Thyroid gland (tissue), 4 donors: ENCODE measurements at regions not wholly inside any gene's neighbourhood (a gene's known extent, or its start where the extent isn't known, plus 50 kb on each side); places are given as distances from the start of the nearest gene placed in this dataset.

Experiments used
- DNase-seq, 2 donors: peaks; one replicate each; pipeline ENCODE4 v3.0.0-alpha.2; 2019
- H3K27ac ChIP-seq, 3 donors: fragments of 200-600 bp; sonication (generic); 1 replicate in 2 of 3; 2 replicates in 1 of 3; pipeline ENCODE4 v1.5.1; 2016 to 2019; ENCODE audit warnings: mild to moderate bottlenecking in 1 of 3, moderate library complexity in 1 of 3
- H3K27me3 ChIP-seq: fragments of 200-600 bp; sonication (generic); one replicate; pipeline ENCODE4 v1.5.1; 2019
- H3K36me3 ChIP-seq, 2 donors: fragments of 200-600 bp; sonication (generic); one replicate each; pipeline ENCODE4 v1.5.1; 2016 to 2019
- H3K4me1 ChIP-seq, 2 donors: fragments of 200-600 bp; sonication (generic); one replicate each; pipeline ENCODE4 v1.5.1; 2017 to 2019
- H3K4me3 ChIP-seq, 3 donors: fragments of 200-600 bp; sonication (generic); replicated peaks in 1 of 3; 1 replicate in 2 of 3; 2 replicates in 1 of 3; pipeline ENCODE4 v1.5.1; 2016; ENCODE audit warnings: mild to moderate bottlenecking in 1 of 3
- H3K9me3 ChIP-seq: fragments of 200-600 bp; sonication (generic); one replicate; pipeline ENCODE4 v1.5.1; 2017
- POLR2A ChIP-seq, 2 donors: fragments of 450-650 bp; IDR thresholded peaks; one replicate each; pipeline ENCODE4 v1.6.1; 2017; ENCODE audit warnings: antibody characterized with exemption in 2 of 2, mild to moderate bottlenecking in 2 of 2, moderate library complexity in 1 of 2
- WGBS, 2 donors: methylation state at CpG; one replicate each; pipeline ENCODE4 v1.1.5; 2017; 5-methylcytosine and 5-hydroxymethylcytosine counted together
- intact Hi-C: fragments of 100-400 bp; cut with DNase I; formaldehyde crosslinking; loops from one replicate; pipeline ENCODE4 v1.15.1; 2023
- TF ChIP-seq, protein P1 (sequence below), 6 experiments: fragments of 200-600 bp in 3 of 6; fragments of 450-650 bp in 3 of 6; sonication (generic) in 3 of 6; IDR thresholded peaks; one replicate each; pipeline ENCODE4 v1.5.1; 2016 to 2019; ENCODE audit warnings: antibody characterized with exemption in 6 of 6, mild to moderate bottlenecking in 2 of 6, inconsistent platforms in 1 of 6, moderate library complexity in 1 of 6

DNA sequence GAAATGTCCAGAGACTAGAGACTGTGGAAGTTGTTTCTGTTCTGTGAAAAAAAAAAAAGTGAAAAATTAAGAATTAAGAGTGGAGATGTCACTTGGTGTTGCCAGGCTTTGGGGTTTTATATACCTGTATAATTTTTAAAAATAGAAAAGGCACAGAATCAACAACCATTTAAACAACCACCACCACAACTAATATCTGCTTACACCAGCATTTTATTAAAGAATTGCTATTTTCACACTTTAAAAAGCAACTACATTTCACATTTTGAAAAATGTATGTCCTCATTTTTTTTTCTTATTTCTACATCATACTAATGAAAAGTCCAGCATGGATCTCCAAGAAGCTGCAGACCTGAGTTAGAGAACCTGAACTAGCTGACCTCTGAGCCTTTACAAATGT lies 167.5 kb upstream of the DTNA start:
- TF ChIP-seq, protein P1, sequence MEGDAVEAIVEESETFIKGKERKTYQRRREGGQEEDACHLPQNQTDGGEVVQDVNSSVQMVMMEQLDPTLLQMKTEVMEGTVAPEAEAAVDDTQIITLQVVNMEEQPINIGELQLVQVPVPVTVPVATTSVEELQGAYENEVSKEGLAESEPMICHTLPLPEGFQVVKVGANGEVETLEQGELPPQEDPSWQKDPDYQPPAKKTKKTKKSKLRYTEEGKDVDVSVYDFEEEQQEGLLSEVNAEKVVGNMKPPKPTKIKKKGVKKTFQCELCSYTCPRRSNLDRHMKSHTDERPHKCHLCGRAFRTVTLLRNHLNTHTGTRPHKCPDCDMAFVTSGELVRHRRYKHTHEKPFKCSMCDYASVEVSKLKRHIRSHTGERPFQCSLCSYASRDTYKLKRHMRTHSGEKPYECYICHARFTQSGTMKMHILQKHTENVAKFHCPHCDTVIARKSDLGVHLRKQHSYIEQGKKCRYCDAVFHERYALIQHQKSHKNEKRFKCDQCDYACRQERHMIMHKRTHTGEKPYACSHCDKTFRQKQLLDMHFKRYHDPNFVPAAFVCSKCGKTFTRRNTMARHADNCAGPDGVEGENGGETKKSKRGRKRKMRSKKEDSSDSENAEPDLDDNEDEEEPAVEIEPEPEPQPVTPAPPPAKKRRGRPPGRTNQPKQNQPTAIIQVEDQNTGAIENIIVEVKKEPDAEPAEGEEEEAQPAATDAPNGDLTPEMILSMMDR (IDR thresholded peaks at IDR 0.05), result no peak
- TF ChIP-seq POLR2A (IDR thresholded peaks at IDR 0.05), result no peak
- Histone ChIP-seq H3K27me3 (no peaks in the 10 kb centered on the region), H3K9me3 (no peaks in the 10 kb centered on the region), H3K4me1 (no peaks in the 10 kb centered on the region), H3K36me3 (no peaks in the 10 kb centered on the region), H3K27ac (no peak overlapping the region), H3K4me3 (no peak overlapping the region)
- DNase-seq, result no peak
- intact Hi-C loops, result no loop called here

DNA sequence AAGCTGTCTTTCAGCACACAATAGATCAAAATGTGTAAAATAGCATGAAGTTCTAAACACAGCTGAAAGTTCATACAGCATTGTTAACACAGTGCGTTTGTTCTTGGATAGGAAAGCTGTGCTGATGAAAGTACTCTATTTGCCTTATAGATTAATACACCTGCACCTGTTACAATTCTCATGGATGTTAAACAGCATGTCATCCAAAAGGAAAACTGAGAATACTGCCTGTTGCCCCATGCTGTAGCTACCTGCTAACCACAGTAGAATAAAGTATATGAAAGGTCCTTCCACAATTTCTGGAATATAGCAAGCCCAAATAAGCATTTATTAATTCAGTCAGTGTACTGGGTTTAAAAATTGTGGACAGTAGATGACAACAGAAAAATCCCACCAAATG lies 166.7 kb upstream of the DTNA start:
- no peak overlapping the region for H3K4me3 ChIP-seq
- H3K9me3 ChIP-seq, result no peaks in the 10 kb centered on the region
- TF ChIP-seq, protein P1 (IDR thresholded peaks at IDR 0.05), result no peak
- TF ChIP-seq POLR2A (IDR thresholded peaks at IDR 0.05), result no peak
- DNase-seq, result no peak
- no peaks in the 10 kb centered on the region for H3K27me3 ChIP-seq
- no peaks in the 10 kb centered on the region for H3K36me3 ChIP-seq
- 89 to 94% methylated on average over 1 of the region's 1 CpG for WGBS, 2 donors
- H3K27ac ChIP-seq, result no peak overlapping the region
- H3K4me1 ChIP-seq, result no peaks in the 10 kb centered on the region
- intact Hi-C loops, result no loop called here

DNA sequence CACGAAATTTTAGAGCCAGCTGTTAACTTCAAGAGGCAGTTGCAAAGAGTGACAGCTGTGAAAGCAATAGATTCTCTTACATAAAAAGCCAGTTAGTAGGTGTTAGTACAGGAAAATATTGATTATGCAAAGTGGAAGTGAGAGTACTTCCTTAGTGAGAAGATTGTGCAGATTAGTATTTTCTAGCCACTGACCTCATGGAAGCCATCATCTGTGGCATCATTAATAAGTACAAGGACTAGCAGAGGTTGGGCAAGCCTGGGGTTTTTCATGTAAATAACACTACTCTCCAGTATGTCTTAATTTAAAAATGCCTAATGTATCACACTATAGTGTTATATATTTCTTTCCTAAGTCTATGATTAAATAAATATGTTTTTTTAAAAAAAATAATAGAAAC lies 166.2 kb upstream of the DTNA start:
- Histone ChIP-seq H3K4me1 (no peaks in the 10 kb centered on the region), H3K4me3 (no peak overlapping the region), H3K36me3 (no peaks in the 10 kb centered on the region), H3K27ac (no peak overlapping the region), H3K9me3 (no peaks in the 10 kb centered on the region), H3K27me3 (no peaks in the 10 kb centered on the region)
- no peak for DNase-seq
- TF ChIP-seq, protein P1 (IDR thresholded peaks at IDR 0.05), result no peak
- no peak for TF ChIP-seq POLR2A (IDR thresholded peaks at IDR 0.05)
- intact Hi-C loops, result no loop called here
- WGBS, 2 donors, result 68% methylated on average over 1 of the region's 1 CpG

DNA sequence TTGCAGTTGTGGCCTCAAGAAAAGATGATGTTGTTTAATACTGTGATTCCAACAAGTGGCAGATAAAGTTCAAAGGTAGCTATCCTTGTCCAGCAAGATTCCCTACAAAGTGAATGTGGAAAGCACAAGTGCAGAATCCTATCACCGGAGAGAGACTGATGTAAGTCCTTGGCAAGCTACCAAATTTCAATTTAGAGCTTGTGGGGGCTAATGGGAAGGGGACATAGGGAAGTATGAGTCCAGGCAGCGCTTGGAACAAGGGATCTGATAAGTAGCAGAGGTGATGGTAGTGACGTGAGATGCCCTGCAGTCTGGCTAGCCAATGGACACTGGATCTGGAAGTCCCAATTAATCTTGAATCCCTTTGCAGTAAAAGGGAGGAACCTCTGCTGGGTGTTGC lies 165.2 kb upstream of the DTNA start:
- Histone ChIP-seq H3K9me3 (no peaks in the 10 kb centered on the region), H3K4me3 (no peak overlapping the region), H3K4me1 (no peaks in the 10 kb centered on the region), H3K27me3 (no peaks in the 10 kb centered on the region), H3K27ac (no peak overlapping the region), H3K36me3 (no peaks in the 10 kb centered on the region)
- intact Hi-C loops, result no loop called here
- DNase-seq, result no peak
- TF ChIP-seq, protein P1 (IDR thresholded peaks at IDR 0.05), result no peak
- TF ChIP-seq POLR2A (IDR thresholded peaks at IDR 0.05), result no peak
- WGBS, 2 donors, result 79 to 90% methylated on average over 3 of the region's 3 CpGs

DNA sequence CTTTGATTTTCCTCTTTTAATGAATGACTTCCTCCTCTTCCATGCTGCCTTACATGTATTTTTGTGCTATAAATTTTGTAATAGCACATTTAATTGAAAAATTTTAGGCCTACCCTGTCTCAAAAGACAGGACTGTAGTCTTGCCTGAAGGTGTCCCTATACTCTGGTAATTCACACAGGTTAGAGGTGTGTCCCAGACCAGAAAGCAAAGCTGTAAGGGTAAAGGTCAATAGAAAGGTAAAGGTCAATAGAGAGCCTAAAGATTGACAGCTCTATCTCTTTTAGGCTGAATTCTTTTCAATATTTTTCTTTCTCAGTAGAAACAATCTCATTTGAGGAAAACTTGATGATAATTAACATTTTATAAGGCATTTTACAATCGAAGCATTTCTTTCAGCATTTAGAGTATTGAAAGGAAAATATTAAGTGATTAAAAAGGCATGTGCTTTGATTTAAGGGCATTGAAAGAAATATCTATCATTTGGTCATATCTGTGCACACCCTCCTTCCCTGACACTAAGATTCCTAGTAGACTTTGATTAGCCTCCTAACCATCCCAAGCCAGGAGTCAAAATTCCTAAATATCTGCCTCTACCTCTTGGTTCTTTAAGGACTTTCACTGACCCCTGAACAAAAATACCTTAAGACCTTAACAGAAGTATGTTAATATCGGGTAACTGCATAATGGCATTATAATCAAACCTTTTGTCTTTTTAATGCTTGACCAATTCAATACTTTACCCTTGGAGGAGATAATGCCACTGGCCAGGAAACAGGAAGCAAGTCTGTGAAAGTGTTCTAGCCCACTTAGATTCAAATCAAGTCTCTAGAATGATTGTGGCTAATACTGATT lies 161.8 kb upstream of the DTNA start:
- Histone ChIP-seq H3K27ac (no peak overlapping the region), H3K4me3 (no peak overlapping the region), H3K9me3 (no peaks in the 10 kb centered on the region), H3K27me3 (no peaks in the 10 kb centered on the region), H3K4me1 (no peaks in the 10 kb centered on the region), H3K36me3 (no peaks in the 10 kb centered on the region)
- intact Hi-C loops, result no loop called here
- DNase-seq, result no peak
- no peak for TF ChIP-seq POLR2A (IDR thresholded peaks at IDR 0.05)
- TF ChIP-seq, protein P1 (IDR thresholded peaks at IDR 0.05), result no peak
- WGBS, 2 donors, result 59 to 61% methylated on average over 2 of the region's 2 CpGs
